Endothelial cell of umbilical vein (primary cell): ENCODE measurements at regions not wholly inside any gene's neighbourhood (a gene's known extent, or its start where the extent isn't known, plus 50 kb on each side); places are given as distances from the start of the nearest gene placed in this dataset.

Experiments used
- BruUV-seq: library from RNA; stranded (reverse); fragments of 400-500 nt; replicated peaks from 2 replicates; lab custom pipeline; 2021; lab: Mats Ljungman, UMichigan
- CTCF ChIA-PET: fragments of 300-600, 350-600 bp; sonication (Branson Sonifier 250); formaldehyde crosslinking; loops from one replicate; lab custom pipeline; 2021; ENCODE audit warnings: antibody characterized with exemption, inconsistent platforms; lab: Charles Lee
- POLR2A ChIA-PET: fragments of 300-600, 350-600 bp; sonication (Branson Sonifier 250); formaldehyde crosslinking; loops from one replicate; lab custom pipeline; 2021; ENCODE audit warnings: antibody characterized with exemption, inconsistent platforms; lab: Charles Lee
- DNase-seq: peaks from one replicate; pipeline ENCODE4 v3.0.0-alpha.2; 2011; ENCODE audit warnings: low read depth, low spot score
- FAIRE-seq: peaks from 2 replicates; lab custom pipeline; 2011; peaks lifted over from hg19 to GRCh38; lab: Jason Lieb, UNC
- H2AFZ ChIP-seq: 2 replicates; pipeline ENCODE4 v1.6.0; 2012; ENCODE audit warnings: low read depth, low read length, control low read depth, inconsistent platforms
- H3K27ac ChIP-seq: 2 replicates; pipeline ENCODE4 v1.5.1; 2011; ENCODE audit warnings: low read depth, mild to moderate bottlenecking, control low read depth, low read length, moderate library complexity; ENCODE audit not compliant: insufficient read depth
- H3K27me3 ChIP-seq, 2 experiments: 2 replicates each; pipeline versions ENCODE4 v1.6.0 to v1.6.1; 2011; ENCODE audit warnings: low read length in 2 of 2, mixed read lengths in 1 of 2; ENCODE audit not compliant: control insufficient read depth in 2 of 2, insufficient read depth in 2 of 2
- H3K36me3 ChIP-seq, 2 experiments: 2 replicates in 1 of 2; 3 replicates in 1 of 2; pipeline ENCODE4 v1.5.1; 2011; ENCODE audit warnings: low read length in 2 of 2, mild to moderate bottlenecking in 1 of 2, moderate library complexity in 1 of 2; ENCODE audit not compliant: control insufficient read depth in 2 of 2, insufficient read depth in 2 of 2; ENCODE audit errors: extremely low read depth in 1 of 2
- H3K4me1 ChIP-seq: 3 replicates; pipeline ENCODE4 v1.5.1; 2011; ENCODE audit warnings: mild to moderate bottlenecking, low read length; ENCODE audit not compliant: control insufficient read depth, insufficient read depth; ENCODE audit errors: extremely low read depth
- H3K4me2 ChIP-seq: 2 replicates; pipeline ENCODE4 v1.6.1; 2011; ENCODE audit warnings: low read length, control low read depth, mixed read lengths; ENCODE audit not compliant: insufficient read depth
- H3K4me3 ChIP-seq, 3 experiments: fragments of 200-600 bp in 1 of 3; sonication (generic), shearing (Covaris generic) in 1 of 3; replicated peaks in 1 of 3; 2 replicates each; pipeline ENCODE4 v1.5.1; 2011 to 2016; ENCODE audit warnings: control low read depth in 3 of 3, low read length in 3 of 3, mild to moderate bottlenecking in 2 of 3, inconsistent platforms in 1 of 3, low read depth in 1 of 3, moderate library complexity in 1 of 3; ENCODE audit not compliant: insufficient read depth in 1 of 3
- H3K79me2 ChIP-seq: 2 replicates; pipeline ENCODE4 v1.6.0; 2012; ENCODE audit warnings: low read length, inconsistent platforms; ENCODE audit not compliant: control insufficient read depth, insufficient read depth
- H3K9ac ChIP-seq: replicated peaks from 2 replicates; pipeline ENCODE3; 2011; ENCODE audit warnings: low read length, control low read depth; ENCODE audit not compliant: insufficient read depth; ENCODE audit errors: extremely low read depth
- H3K9me1 ChIP-seq: replicated peaks from 3 replicates; pipeline ENCODE4 v1.6.0; 2011; ENCODE audit warnings: mild to moderate bottlenecking, low read length; ENCODE audit not compliant: control insufficient read depth, insufficient read depth; ENCODE audit errors: extremely low read depth
- H3K9me3 ChIP-seq: replicated peaks from 2 replicates; pipeline ENCODE4 v1.5.1; 2012; ENCODE audit warnings: low read length, inconsistent platforms; ENCODE audit not compliant: control insufficient read depth, insufficient read depth
- H4K20me1 ChIP-seq: replicated peaks from 2 replicates; pipeline ENCODE3; 2011; ENCODE audit warnings: mild to moderate bottlenecking, low read length; ENCODE audit not compliant: control insufficient read depth, insufficient read depth; ENCODE audit errors: extremely low read depth
- MYC ChIP-seq: IDR thresholded peaks from one replicate; pipeline ENCODE4 v1.6.1; 2011; ENCODE audit warnings: mild to moderate bottlenecking, low read depth, low read length
- POLR2AphosphoS5 ChIP-seq: IDR thresholded peaks from 2 replicates; pipeline ENCODE4 v1.6.1; 2012; ENCODE audit warnings: low read depth, mild to moderate bottlenecking, control low read depth, low read length, moderate library complexity; ENCODE audit not compliant: insufficient read depth
- dilution Hi-C: fragments of 300-500 bp; cut with MboI; formaldehyde crosslinking; loops from one replicate; pipeline ENCODE4 v1.15.0; 2019; ENCODE audit warnings: low sequenced_read_pairs; ENCODE audit not compliant: extremely low pct_ligation_motif_present
- intact Hi-C: fragments of 100-400 bp; cut with micrococcal nuclease; formaldehyde crosslinking; loops from one replicate; pipeline ENCODE4 v1.10.0; 2022
- TF ChIP-seq, protein P1 (sequence below): IDR thresholded peaks from 2 replicates; pipeline ENCODE4 v1.6.1; 2011; ENCODE audit not compliant: insufficient read depth, insufficient read length
- TF ChIP-seq, protein P2 (sequence below), 2 donors: IDR thresholded peaks; 1 replicate in 1 of 2; 2 replicates in 1 of 2; pipeline ENCODE4 v1.5.1; 2011; ENCODE audit warnings: low read length in 2 of 2, mild to moderate bottlenecking in 2 of 2, moderate library complexity in 2 of 2, control low read depth in 1 of 2, inconsistent platforms in 1 of 2, low read depth in 1 of 2; ENCODE audit not compliant: insufficient read depth in 1 of 2; ENCODE audit errors: extremely low read depth in 1 of 2

DNA sequence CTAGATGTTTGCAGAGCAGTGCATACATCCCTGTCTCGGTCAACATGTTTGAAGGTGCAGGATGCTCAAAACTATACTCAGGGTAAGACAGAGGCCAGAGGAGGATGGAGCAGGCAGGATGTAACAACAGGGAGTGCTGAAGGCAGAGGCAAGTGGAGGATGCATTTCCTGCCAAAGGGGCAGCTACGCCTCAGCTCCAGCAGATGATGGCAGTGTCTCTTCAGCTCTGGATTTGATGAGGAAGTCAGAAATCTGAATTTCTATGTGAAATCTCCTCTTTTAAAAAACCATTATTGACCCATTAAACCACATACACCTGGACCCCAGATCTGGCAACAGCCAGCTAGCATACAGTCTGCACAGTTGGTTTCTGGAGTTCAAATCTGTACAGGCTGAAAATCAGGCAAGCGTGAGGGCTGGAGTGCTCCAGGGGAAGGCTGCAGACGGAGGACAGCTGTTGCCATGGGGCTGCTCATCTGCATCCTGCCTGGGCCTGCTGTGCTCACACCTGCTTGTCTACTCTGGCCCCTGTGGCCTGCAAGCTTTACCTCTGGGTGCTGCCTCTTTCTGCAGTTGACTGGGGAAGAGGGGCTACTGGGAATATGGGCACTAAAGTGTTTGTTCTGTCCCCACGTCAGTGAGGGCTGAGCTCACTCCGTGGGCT is 152.9 kb upstream of the SLC28A3 start:
- POLR2A ChIA-PET: no interaction called here

More for the DNA sequence above, 152.9 kb upstream of the SLC28A3 start:
- DNase-seq: no peak
- no peaks in the 10 kb centered on the region for H3K27me3 ChIP-seq
- no peaks in the 10 kb centered on the region for H3K9me3 ChIP-seq
- no peak overlapping the region for H3K4me2 ChIP-seq
- no peaks in the 10 kb centered on the region for H3K36me3 ChIP-seq
- H3K79me2 ChIP-seq: no peaks in the 10 kb centered on the region
- H3K9me1 ChIP-seq: no peaks in the 10 kb centered on the region
- intact Hi-C loops (no loop called here), dilution Hi-C loops (no loop called here)
- no peak overlapping the region for H3K9ac ChIP-seq
- CTCF ChIA-PET: no interaction called here
- no peak overlapping the region for H3K4me3 ChIP-seq
- H3K4me1 ChIP-seq: no peaks in the 10 kb centered on the region
- TF ChIP-seq, protein P1, sequence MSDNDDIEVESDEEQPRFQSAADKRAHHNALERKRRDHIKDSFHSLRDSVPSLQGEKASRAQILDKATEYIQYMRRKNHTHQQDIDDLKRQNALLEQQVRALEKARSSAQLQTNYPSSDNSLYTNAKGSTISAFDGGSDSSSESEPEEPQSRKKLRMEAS: no peak
- TF ChIP-seq, protein P2, sequence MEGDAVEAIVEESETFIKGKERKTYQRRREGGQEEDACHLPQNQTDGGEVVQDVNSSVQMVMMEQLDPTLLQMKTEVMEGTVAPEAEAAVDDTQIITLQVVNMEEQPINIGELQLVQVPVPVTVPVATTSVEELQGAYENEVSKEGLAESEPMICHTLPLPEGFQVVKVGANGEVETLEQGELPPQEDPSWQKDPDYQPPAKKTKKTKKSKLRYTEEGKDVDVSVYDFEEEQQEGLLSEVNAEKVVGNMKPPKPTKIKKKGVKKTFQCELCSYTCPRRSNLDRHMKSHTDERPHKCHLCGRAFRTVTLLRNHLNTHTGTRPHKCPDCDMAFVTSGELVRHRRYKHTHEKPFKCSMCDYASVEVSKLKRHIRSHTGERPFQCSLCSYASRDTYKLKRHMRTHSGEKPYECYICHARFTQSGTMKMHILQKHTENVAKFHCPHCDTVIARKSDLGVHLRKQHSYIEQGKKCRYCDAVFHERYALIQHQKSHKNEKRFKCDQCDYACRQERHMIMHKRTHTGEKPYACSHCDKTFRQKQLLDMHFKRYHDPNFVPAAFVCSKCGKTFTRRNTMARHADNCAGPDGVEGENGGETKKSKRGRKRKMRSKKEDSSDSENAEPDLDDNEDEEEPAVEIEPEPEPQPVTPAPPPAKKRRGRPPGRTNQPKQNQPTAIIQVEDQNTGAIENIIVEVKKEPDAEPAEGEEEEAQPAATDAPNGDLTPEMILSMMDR (IDR thresholded peaks at IDR 0.05; ENCODE audit: extremely low read depth in 1 of 2, insufficient read depth in 1 of 2, low read depth in 1 of 2, low read length in 2 of 2): no peak
- no peak for TF ChIP-seq POLR2AphosphoS5
- no peak for TF ChIP-seq MYC
- no peak overlapping the region for H3K27ac ChIP-seq
- no TSS peak for BruUV-seq
- FAIRE-seq: no peak
- H4K20me1 ChIP-seq: no peaks in the 10 kb centered on the region
- H2AFZ ChIP-seq: no peak overlapping the region
